Subcutaneous abdominal adipose tissue (tissue), 5 donors: ENCODE measurements at regions not wholly inside any gene's neighbourhood (a gene's known extent, or its start where the extent isn't known, plus 50 kb on each side); places are given as distances from the start of the nearest gene placed in this dataset.
"Not testable (repeated sequence)": the region's sequence is repeated elsewhere in the genome, so short reads cannot be mapped to it uniquely, and the experiment has no call there.

Experiments used
- H3K27ac ChIP-seq: one replicate; pipeline ENCODE4 v1.7.0; 2013; ENCODE audit warnings: low read depth, mild to moderate bottlenecking, inconsistent platforms, low read length, moderate library complexity
- H3K27me3 ChIP-seq, 5 donors: one replicate each; pipeline ENCODE4 v1.7.0; 2013; ENCODE audit warnings: low read length in 5 of 5, inconsistent platforms in 1 of 5; ENCODE audit not compliant: control insufficient read depth in 5 of 5, insufficient read depth in 4 of 5
- H3K36me3 ChIP-seq, 5 donors: one replicate each; pipeline ENCODE4 v1.7.0; 2013; ENCODE audit warnings: low read length in 5 of 5; ENCODE audit not compliant: control insufficient read depth in 5 of 5, insufficient read depth in 5 of 5
- H3K4me1 ChIP-seq, 5 donors: one replicate each; pipeline ENCODE4 v1.7.0; 2013; ENCODE audit warnings: low read length in 5 of 5, mild to moderate bottlenecking in 3 of 5, moderate library complexity in 1 of 5; ENCODE audit not compliant: control insufficient read depth in 5 of 5, insufficient read depth in 5 of 5
- H3K4me3 ChIP-seq, 5 donors: one replicate each; pipeline ENCODE4 v1.7.0; 2013; ENCODE audit warnings: low read length in 5 of 5, low read depth in 1 of 5
- H3K9ac ChIP-seq, 5 donors: one replicate each; pipeline ENCODE4 v1.7.0; 2013; ENCODE audit warnings: low read length in 5 of 5, mild to moderate bottlenecking in 4 of 5, moderate library complexity in 3 of 5
- H3K9me3 ChIP-seq, 5 donors: one replicate each; pipeline ENCODE4 v1.7.0; 2013; ENCODE audit warnings: low read length in 5 of 5; ENCODE audit not compliant: control insufficient read depth in 5 of 5
- donor health status: healthy.
- donor health status: healthy.
- donor health status: healthy.
- donor health status: healthy.
- donor health status: healthy.

- H3K4me1 ChIP-seq, H3K9ac ChIP-seq, H3K4me3 ChIP-seq, H3K9me3 ChIP-seq, H3K27ac ChIP-seq, H3K36me3 ChIP-seq, H3K27me3 ChIP-seq: not testable (repeated sequence)
These were observed 126.1 kb downstream of the SEPTIN7 start for GRCh38 chr7:35926966-35927365.

GRCh38 chr7:35931134-35931533, 130.3 kb downstream of the SEPTIN7 start:
- not testable (repeated sequence) for H3K36me3 ChIP-seq, H3K9ac ChIP-seq, H3K27ac ChIP-seq, H3K4me1 ChIP-seq, H3K9me3 ChIP-seq, H3K27me3 ChIP-seq, H3K4me3 ChIP-seq

GRCh38 chr7:35931551-35931950, 130.7 kb downstream of the SEPTIN7 start:
- H3K9me3 ChIP-seq, H3K4me1 ChIP-seq, H3K9ac ChIP-seq, H3K27ac ChIP-seq, H3K27me3 ChIP-seq, H3K4me3 ChIP-seq, H3K36me3 ChIP-seq: not testable (repeated sequence)

GRCh38 chr7:35940695-35941094, 139.8 kb downstream of the SEPTIN7 start:
- not testable (repeated sequence) for H3K27ac ChIP-seq, H3K4me1 ChIP-seq, H3K36me3 ChIP-seq, H3K27me3 ChIP-seq, H3K9ac ChIP-seq, H3K9me3 ChIP-seq, H3K4me3 ChIP-seq

GRCh38 chr7:35945621-35946020, 144.8 kb downstream of the SEPTIN7 start:
- H3K27me3 ChIP-seq, H3K36me3 ChIP-seq, H3K9me3 ChIP-seq, H3K4me1 ChIP-seq, H3K27ac ChIP-seq, H3K4me3 ChIP-seq, H3K9ac ChIP-seq: not testable (repeated sequence)

GRCh38 chr7:35955735-35956134, 154.9 kb downstream of the SEPTIN7 start:
- not testable (repeated sequence) for H3K4me3 ChIP-seq, H3K27me3 ChIP-seq, H3K4me1 ChIP-seq, H3K9me3 ChIP-seq, H3K9ac ChIP-seq, H3K27ac ChIP-seq, H3K36me3 ChIP-seq

GRCh38 chr7:35956988-35957387, 156.1 kb downstream of the SEPTIN7 start:
- not testable (repeated sequence) for H3K9ac ChIP-seq, H3K27me3 ChIP-seq, H3K4me3 ChIP-seq, H3K27ac ChIP-seq, H3K4me1 ChIP-seq, H3K9me3 ChIP-seq, H3K36me3 ChIP-seq

GRCh38 chr7:35961260-35961659, 160.4 kb downstream of the SEPTIN7 start:
- not testable (repeated sequence) for H3K36me3 ChIP-seq, H3K9me3 ChIP-seq, H3K4me3 ChIP-seq, H3K4me1 ChIP-seq, H3K27ac ChIP-seq, H3K9ac ChIP-seq, H3K27me3 ChIP-seq

GRCh38 chr7:35962607-35963006, 161.8 kb downstream of the SEPTIN7 start:
- H3K27ac ChIP-seq, H3K4me3 ChIP-seq, H3K27me3 ChIP-seq, H3K9ac ChIP-seq, H3K9me3 ChIP-seq, H3K4me1 ChIP-seq, H3K36me3 ChIP-seq: not testable (repeated sequence)

GRCh38 chr7:35967366-35968139, 166.7 kb downstream of the SEPTIN7 start:
- H3K9me3 ChIP-seq, result no peaks in the 10 kb centered on the region
- H3K4me3 ChIP-seq, result peak overlapping the region in 2 of 5 donors; percentile 35 to 38
- H3K36me3 ChIP-seq, result no peaks in the 10 kb centered on the region
- no peak overlapping the region for H3K9ac ChIP-seq
- no peak overlapping the region for H3K27ac ChIP-seq
- peaks cover 0 to 9% (median 4%) of the 10 kb centered on the region in 5 donors for H3K27me3 ChIP-seq
- peaks cover 0 to 14% (median 7%) of the 10 kb centered on the region in 5 donors for H3K4me1 ChIP-seq
